ENCODE measurements at regions not wholly inside any gene's neighbourhood (a gene's known extent, or its start where the extent isn't known, plus 50 kb on each side); places are given as distances from the start of the nearest gene placed in this dataset.

- DNase-seq (ENCODE audit: low read depth, low spot score): no peak
Observed at GRCh38 chr18:64645753-64646152, 496.9 kb upstream of the LINC00305 start.

DNA sequence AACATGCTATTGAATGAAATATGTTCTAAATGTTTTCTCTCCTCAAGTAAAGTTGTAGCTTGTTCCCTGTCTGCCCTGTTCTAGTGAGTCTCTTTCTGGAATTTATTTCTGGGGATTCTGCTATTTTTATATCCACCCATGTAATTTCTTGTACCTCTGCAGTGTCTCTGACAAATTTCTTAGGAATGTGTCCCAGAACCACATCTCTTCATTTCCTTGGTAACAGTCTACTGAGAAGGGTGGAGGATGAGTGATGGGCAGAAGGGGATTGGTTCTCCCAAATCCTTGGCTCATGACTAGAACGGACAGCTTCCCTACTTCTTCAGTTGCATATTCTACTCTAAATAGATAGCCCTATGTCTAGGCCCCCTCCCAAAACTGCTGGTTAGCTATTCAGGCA lies 490.6 kb upstream of the LINC00305 start:
- no peak for DNase-seq (ENCODE audit: low read depth, low spot score)

- DNase-seq (ENCODE audit: low read depth, low spot score): no peak
Observed at GRCh38 chr18:64620971-64621560, 472.2 kb upstream of the LINC00305 start.

GRCh38 chr18:64618390-64618789 lies 469.5 kb upstream of the LINC00305 start:
- DNase-seq (ENCODE audit: low read depth, low spot score): no peak

DNA sequence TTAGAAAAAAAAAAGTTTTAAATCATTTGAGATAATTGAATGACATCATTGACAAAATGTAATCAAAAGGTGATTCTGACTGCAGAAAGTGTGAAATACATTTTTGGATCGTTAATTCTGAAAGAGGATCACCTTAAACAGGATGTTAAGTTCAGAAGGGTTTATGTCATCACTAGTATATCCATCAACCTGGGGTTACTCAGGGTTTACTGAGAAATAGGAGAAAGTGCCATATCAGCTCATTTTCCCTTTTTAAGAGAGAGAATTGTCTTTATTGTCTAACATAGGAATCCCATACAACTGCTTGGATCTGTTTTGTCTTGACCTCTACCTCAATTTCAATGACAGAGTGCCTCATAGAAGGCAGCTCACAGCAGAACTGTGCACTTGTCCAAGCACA lies 466.1 kb upstream of the LINC00305 start:
- no peak for DNase-seq (ENCODE audit: low read depth, low spot score)

- no peak for DNase-seq (ENCODE audit: low read depth, low spot score)
Observed at GRCh38 chr18:64614446-64614845, 465.6 kb upstream of the LINC00305 start.

- DNase-seq (ENCODE audit: low read depth, low spot score): no peak
Observed at GRCh38 chr18:64592246-64592645, 443.4 kb upstream of the LINC00305 start.

DNA sequence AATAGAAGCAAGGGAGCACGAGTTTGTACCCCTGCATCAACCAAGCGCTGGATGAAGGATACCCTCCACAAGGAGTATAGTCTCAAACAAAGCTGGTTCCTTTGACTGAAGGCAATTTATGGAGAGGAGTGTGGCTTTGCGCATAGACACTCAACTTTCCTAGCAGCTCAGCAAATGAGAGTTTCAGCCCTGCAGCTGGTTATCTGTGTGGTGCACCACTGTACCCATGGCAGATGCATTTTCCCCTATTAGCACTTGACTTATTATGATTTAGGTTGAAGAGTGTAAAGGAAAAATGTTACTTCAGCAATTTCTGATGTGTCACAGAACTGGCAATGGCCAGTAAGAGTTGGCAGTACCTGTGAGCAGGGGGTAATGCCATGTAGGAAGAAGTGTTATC lies 440.1 kb upstream of the LINC00305 start:
- no peak for DNase-seq (ENCODE audit: low read depth, low spot score)

DNA sequence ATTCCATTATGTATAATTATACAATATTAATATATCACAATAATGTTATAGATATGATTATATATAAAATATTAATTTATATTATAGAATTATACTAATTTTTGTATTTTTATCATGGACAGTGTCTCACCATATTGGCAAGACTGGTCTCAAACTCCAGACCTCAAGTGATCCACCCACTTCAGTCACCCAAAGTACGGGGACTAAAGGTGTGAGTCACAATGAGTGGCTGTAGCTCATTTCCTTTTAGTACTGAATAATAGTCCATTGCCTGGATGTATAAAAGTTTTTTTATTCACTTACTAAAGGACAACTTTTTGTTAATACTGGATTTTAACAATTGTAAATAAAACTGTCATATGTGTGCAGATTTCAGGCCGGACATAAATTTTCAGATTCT lies 417.6 kb upstream of the LINC00305 start:
- no peak for DNase-seq (ENCODE audit: low read depth, low spot score)

GRCh38 chr18:64562651-64563050 lies 413.8 kb upstream of the LINC00305 start:
- DNase-seq (ENCODE audit: low read depth, low spot score): no peak

- no peak for DNase-seq (ENCODE audit: low read depth, low spot score)
Observed at GRCh38 chr18:64546451-64546850, 397.6 kb upstream of the LINC00305 start.

DNA sequence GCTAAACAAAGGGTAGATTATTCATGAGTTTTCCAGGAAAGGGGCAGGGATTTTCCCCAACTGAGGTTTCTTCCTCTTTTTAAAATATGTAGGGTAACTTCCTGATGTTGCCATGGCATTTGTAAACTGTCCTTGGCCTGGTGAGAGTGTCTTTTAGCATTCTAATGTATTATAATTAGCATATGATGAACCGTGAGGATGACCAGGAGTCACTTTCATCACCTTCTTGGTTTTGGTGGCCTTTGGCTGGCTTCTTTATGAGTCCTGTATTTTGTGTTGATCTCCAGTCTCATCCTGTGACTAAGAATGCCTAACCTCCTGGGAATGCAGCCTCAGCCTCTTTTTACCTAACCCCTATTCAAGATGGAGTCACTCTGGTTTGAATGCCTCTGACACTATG lies 391.0 kb upstream of the LINC00305 start:
- DNase-seq (ENCODE audit: low read depth, low spot score): no peak

DNA sequence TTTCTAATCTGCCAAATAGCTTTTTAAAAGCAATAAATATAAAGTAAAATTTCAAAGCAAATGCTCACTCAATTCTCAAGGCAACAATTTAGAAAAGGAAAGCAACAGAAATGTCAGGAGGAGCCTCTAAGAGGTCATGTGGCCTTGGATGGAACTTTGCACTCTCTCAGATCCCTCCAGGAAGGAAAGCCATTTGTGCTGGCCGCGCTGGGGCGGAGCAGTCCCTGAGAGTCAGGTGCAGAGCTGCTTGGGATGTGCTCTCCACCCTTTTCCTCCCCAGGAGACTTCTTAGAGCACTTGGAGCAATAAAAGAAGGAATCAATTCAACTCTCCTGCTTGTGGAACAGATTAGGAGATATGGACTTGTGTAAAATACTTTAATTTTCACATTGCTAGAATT lies 379.8 kb upstream of the LINC00305 start:
- no peak for DNase-seq (ENCODE audit: low read depth, low spot score)

- DNase-seq (ENCODE audit: low read depth, low spot score): no peak
Observed at GRCh38 chr18:64519201-64519600, 370.3 kb upstream of the LINC00305 start.

- DNase-seq (ENCODE audit: low read depth, low spot score): no peak
Observed at GRCh38 chr18:64518191-64518590, 369.3 kb upstream of the LINC00305 start.

DNA sequence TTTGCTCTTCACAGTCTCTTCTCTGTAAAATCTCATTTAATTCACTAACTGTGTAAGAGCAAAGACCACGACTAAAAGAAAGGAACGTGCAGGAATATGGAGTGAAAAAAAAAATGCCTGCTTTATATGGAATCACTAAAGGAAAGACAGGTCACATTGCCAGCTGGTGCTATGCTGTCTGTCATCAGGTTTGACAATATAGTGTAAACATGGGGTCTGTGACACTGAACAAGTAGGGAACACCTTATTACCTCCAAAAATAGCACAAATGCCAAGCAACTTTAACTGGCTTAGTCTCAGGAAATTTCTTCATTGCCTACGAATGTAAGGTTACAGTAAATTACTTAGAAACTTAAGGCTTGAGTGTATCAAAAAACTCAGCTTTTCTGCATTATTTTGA lies 364.5 kb upstream of the LINC00305 start:
- no peak for DNase-seq (ENCODE audit: low read depth, low spot score)

DNA sequence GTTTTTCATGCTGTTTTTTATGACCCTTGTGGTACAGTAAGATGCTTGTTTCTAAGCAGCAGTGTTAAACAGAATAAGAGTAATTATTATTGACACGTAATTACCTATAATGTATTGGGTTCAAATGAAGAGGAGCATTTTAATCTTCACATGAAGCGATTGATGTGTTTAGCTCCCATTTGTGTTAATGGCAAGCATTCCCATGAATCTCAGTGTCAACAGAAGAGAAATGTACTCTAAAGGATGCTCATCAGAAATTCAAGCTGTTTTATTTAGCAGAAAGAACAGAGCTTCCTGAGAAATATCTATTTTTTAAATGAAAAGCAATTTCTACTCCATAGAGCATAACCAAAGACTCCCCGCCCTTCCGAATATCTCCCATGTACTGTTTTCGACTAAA lies 341.3 kb upstream of the LINC00305 start:
- DNase-seq (ENCODE audit: low read depth, low spot score): no peak

GRCh38 chr18:64488698-64489097 lies 339.8 kb upstream of the LINC00305 start:
- no peak for DNase-seq (ENCODE audit: low read depth, low spot score)

- no peak for DNase-seq (ENCODE audit: low read depth, low spot score)
Observed at GRCh38 chr18:64474773-64475172, 325.9 kb upstream of the LINC00305 start.

GRCh38 chr18:64474255-64474654 lies 325.4 kb upstream of the LINC00305 start:
- no peak for DNase-seq (ENCODE audit: low read depth, low spot score)

- no peak for DNase-seq (ENCODE audit: low read depth, low spot score)
Observed at GRCh38 chr18:64449434-64449833, 300.5 kb upstream of the LINC00305 start.

DNA sequence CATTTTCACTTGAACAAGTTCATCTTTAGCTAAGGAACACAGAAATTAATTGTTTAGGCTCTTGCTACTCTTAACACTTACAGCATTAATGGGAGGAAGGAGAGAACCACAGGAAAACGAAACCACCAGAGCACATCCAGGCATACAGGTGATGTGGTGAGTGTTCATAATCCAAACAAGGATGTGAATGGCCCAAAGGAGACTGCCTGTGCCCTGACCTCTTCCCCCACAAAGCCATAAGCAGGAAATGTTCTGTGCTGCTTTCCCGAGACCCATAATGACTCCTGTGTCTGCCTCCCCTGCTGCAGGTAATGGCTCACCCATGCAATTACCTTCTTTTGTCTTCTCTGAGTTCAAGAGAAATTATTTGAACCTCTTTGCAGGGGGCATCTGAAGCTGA lies 295.9 kb upstream of the LINC00305 start:
- no peak for DNase-seq (ENCODE audit: low read depth, low spot score)

- DNase-seq (ENCODE audit: low read depth, low spot score): no peak
Observed at GRCh38 chr18:64438178-64438577, 289.3 kb upstream of the LINC00305 start.

DNA sequence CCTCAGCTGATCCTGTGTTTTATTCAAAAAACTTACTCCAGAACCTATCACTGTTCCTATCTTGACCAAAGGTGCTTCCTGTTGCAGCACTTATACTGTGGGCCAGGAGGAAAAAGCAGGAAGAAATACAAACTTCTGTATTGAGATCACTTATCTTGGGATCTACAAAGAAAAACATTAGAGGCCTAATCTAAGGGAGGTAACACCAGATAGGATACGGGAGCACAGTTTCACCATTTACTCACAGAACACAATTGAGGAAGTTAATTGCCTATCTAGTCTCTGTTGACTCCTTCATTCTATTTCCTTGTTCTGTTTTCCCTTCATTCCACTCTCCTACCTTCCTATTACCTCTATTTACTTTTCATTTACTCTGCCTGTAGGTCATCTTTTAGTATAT lies 287.2 kb upstream of the LINC00305 start:
- DNase-seq (ENCODE audit: low read depth, low spot score): no peak
